Stimulated activated effector memory CD8-positive, alpha-beta T cell treated with anti-CD3 and anti-CD28 coated beads, Interleukin-12 subunit alpha, Interleukin-12 subunit beta, amount 100 ng/mL, for 72 hours (primary cell): ENCODE measurements at regions not wholly inside any gene's neighbourhood (a gene's known extent, or its start where the extent isn't known, plus 50 kb on each side); places are given as distances from the start of the nearest gene placed in this dataset.

Experiments
- ATAC-seq: fragments of 150-1000 bp; cut with Tn5 transposase; 2 replicates; pipeline ENCODE4 v1.10.0; 2021
- DNase-seq, 2 donors: peaks; one replicate each; pipeline ENCODE4 v3.0.0; 2021 to 2022; ENCODE audit warnings: low spot score in 2 of 2
- H3K27ac Mint-ChIP-seq: one replicate; pipeline ENCODE4 v1.8.0; 2022; ENCODE audit warnings: mild to moderate bottlenecking, mixed read lengths
- H3K36me3 Mint-ChIP-seq: one replicate; pipeline ENCODE4 v1.8.0; 2022; ENCODE audit warnings: mild to moderate bottlenecking, mixed read lengths
- H3K4me1 Mint-ChIP-seq: one replicate; pipeline ENCODE4 v1.8.0; 2022; ENCODE audit warnings: mixed read lengths
- H3K4me3 Mint-ChIP-seq: one replicate; pipeline ENCODE4 v1.8.0; 2022; ENCODE audit warnings: mild to moderate bottlenecking, mixed read lengths
- H3K9me3 Mint-ChIP-seq: one replicate; pipeline ENCODE4 v1.8.0; 2022; ENCODE audit warnings: mixed read lengths

DNA sequence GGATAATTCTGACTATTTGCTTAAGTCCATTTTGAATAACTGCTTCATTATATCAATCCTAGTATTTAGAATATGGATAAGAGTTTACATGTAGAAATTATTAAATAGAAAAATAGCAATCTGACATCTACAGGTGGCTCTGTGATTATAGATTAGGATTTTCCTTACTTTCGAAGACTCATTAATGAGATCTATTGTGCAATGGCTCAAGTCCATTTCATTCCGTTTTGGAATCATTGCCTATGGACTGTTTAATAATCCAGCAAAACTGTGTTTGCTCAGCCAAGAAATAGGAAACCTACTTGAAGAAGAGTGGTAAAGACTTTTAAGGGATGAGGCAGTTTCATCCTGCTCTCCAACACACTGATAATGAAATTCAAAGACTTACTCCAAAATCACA, 67.8 kb upstream of the SSTR1 start:
- DNase-seq (no peak), ATAC-seq (no peak)
- peaks cover under 1% of the 10 kb centered on the region for H3K9me3 Mint-ChIP-seq
- no peak overlapping the region for H3K4me3 Mint-ChIP-seq
- H3K27ac Mint-ChIP-seq: no peak overlapping the region
- H3K4me1 Mint-ChIP-seq: no peaks in the 10 kb centered on the region
- H3K36me3 Mint-ChIP-seq: no peaks in the 10 kb centered on the region

DNA sequence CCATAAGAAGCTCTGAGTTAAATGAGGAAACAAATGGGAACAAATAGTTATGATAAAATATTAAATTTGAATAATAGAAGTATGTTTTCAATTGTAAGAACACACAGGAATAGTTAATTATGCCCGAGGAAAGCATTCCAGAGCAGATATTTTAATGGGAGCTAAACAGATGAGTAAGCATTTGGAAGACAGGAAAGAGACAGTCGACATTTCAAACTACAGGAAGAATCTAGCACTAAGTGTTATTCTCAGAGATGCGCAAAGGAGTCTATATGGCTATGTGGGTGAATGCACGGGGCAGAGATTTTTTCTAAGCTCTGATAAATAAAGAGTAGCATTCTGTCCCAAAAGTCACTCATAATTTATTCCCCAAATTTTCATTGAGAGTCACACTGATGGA, 64.5 kb upstream of the SSTR1 start:
- Mint-ChIP-seq H3K9me3 (peaks cover 6% of the 10 kb centered on the region), H3K36me3 (no peaks in the 10 kb centered on the region), H3K4me3 (no peak overlapping the region), H3K4me1 (no peaks in the 10 kb centered on the region), H3K27ac (no peak overlapping the region)
- DNase-seq (no peak), ATAC-seq (no peak)

DNA sequence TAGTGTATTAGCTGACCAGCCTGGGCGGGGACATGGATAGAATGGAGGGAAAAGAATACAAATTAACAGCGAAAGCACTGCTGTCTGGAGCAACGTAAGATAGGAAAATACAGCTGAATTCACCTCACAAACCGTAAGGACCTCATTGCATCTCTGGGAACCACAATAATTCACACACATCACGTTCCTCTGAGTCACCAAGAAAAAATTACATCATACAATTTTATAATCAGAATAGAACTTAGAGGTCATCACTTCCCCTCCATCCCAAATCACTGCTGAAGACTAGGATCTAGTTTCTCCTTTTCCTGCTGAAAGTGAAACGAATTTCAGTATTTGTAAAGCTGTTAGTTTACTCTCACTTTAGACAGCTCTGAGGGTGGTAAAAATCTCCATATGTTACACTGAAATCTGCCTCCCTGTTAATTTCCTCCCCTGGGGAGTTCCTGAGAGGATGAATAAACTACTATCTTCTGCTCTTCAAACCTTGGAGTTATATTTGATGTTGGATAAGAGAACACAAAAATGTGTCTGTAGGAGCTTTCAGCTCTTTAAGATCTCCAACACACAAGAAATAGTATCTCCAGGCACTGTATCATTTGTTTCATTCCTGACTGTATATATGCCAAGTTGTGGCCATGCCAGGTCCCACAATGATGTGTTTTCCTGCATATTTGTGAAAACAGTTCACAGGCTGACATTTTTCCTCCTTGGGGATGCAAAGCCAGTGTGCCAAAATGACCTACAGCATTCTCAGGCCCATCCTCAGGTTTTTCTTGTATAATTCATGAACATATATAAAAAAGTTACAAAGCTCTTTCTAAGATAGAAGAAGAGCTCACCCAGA, 63.8 kb upstream of the SSTR1 start:
- no peak overlapping the region for H3K27ac Mint-ChIP-seq
- no peak overlapping the region for H3K4me3 Mint-ChIP-seq
- H3K9me3 Mint-ChIP-seq: peaks cover 6% of the 10 kb centered on the region
- H3K36me3 Mint-ChIP-seq: no peaks in the 10 kb centered on the region
- no peak for DNase-seq
- no peaks in the 10 kb centered on the region for H3K4me1 Mint-ChIP-seq
- no peak for ATAC-seq

DNA sequence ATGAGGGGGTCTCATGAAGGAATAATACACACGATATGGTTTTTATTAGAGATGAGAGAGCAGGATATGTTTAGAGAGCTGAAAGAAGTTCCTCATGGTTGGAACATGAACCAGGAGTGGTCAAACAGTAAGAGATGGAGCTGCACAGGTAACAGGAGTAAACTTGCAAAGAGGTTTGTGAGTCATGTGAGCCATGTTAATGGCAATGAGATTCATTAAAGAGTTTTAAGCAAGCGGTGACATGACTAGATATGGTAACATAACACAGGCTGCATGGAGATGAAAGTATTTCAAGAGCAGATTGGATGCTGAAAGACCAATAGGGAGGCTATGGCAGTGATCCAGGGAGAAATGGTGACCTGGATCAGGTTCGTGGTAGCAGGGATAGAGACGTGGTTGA, 62.6 kb upstream of the SSTR1 start:
- Mint-ChIP-seq H3K36me3 (no peaks in the 10 kb centered on the region), H3K4me1 (no peaks in the 10 kb centered on the region), H3K9me3 (peaks cover 6% of the 10 kb centered on the region)

DNA sequence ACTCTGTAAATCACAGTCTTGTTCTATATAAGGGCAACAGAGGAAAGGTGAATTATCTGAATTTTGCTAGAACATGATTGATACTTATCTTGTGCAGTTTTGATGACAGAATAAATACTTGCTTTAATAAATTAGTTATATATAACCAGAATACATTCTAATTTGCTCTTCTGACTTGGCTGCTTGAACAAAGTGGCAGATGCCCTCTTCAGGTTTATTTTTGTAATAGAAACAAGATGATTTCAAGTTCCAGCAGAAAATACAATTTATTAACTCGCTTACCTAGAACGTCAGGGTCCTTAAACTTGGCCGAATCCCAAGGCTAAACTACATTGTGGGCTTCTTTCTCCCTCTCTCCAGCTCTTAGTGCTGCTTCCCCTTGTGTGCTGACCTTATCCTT, 57.6 kb upstream of the SSTR1 start:
- ATAC-seq: no peak

More for the DNA sequence above, 62.6 kb upstream of the SSTR1 start:
- no peak overlapping the region for H3K4me3 Mint-ChIP-seq
- no peak overlapping the region for H3K27ac Mint-ChIP-seq
- DNase-seq (no peak), ATAC-seq (no peak)

More for the DNA sequence above, 57.6 kb upstream of the SSTR1 start:
- Mint-ChIP-seq H3K4me1 (no peaks in the 10 kb centered on the region), H3K27ac (no peak overlapping the region), H3K4me3 (no peak overlapping the region), H3K36me3 (no peaks in the 10 kb centered on the region), H3K9me3 (peaks cover 5% of the 10 kb centered on the region)
- no peak for DNase-seq
